Astrocyte (in vitro differentiated cells and primary cell): ENCODE measurements at regions not wholly inside any gene's neighbourhood (a gene's known extent, or its start where the extent isn't known, plus 50 kb on each side); places are given as distances from the start of the nearest gene placed in this dataset.

Source experiments
- DNase-seq: peaks from one replicate; pipeline ENCODE4 v3.0.0-alpha.2; 2010; ENCODE audit warnings: low read depth
- FAIRE-seq: peaks from 2 replicates; lab custom pipeline; 2011; peaks lifted over from hg19 to GRCh38; lab: Jason Lieb, UNC
- H2AFZ ChIP-seq: 2 replicates; pipeline ENCODE4 v1.6.0; 2012; ENCODE audit warnings: low read depth, low read length, inconsistent platforms
- H3K27ac ChIP-seq: 2 replicates; pipeline ENCODE4 v1.5.1; 2011; ENCODE audit warnings: low read depth, low read length, inconsistent platforms
- H3K27me3 ChIP-seq: 2 replicates; pipeline ENCODE4 v1.6.0; 2011; ENCODE audit warnings: low read length, inconsistent platforms; ENCODE audit not compliant: insufficient read depth
- H3K36me3 ChIP-seq: 2 replicates; pipeline ENCODE4 v1.5.1; 2011; ENCODE audit warnings: low read length, inconsistent platforms; ENCODE audit not compliant: insufficient read depth
- H3K4me1 ChIP-seq: 2 replicates; pipeline ENCODE4 v1.5.1; 2011; ENCODE audit warnings: low read length, inconsistent platforms; ENCODE audit not compliant: insufficient read depth
- H3K4me2 ChIP-seq: 2 replicates; pipeline ENCODE4 v1.6.0; 2012; ENCODE audit warnings: low read length, inconsistent platforms
- H3K4me3 ChIP-seq: 2 replicates; pipeline ENCODE4 v1.5.1; 2011; ENCODE audit warnings: low read depth, mild to moderate bottlenecking, low read length, inconsistent platforms; ENCODE audit not compliant: insufficient read depth
- H3K79me2 ChIP-seq: 2 replicates; pipeline ENCODE4 v1.6.0; 2012; ENCODE audit warnings: mild to moderate bottlenecking, low read length, inconsistent platforms; ENCODE audit not compliant: insufficient read depth
- H3K9ac ChIP-seq: 2 replicates; pipeline ENCODE4 v1.6.0; 2012; ENCODE audit warnings: mild to moderate bottlenecking, low read length, inconsistent platforms
- H3K9me3 ChIP-seq: 2 replicates; pipeline ENCODE4 v1.5.1; 2012; ENCODE audit warnings: low read depth, mild to moderate bottlenecking, low read length, inconsistent platforms; ENCODE audit not compliant: insufficient read depth
- H4K20me1 ChIP-seq: 2 replicates; pipeline ENCODE4 v1.6.0; 2012; ENCODE audit warnings: low read length, inconsistent platforms; ENCODE audit not compliant: insufficient read depth
- H3K27ac Mint-ChIP-seq: one replicate; pipeline ENCODE4 v1.8.0; 2021; ENCODE audit warnings: mild to moderate bottlenecking, mixed read lengths; ENCODE audit not compliant: unreplicated experiment
- H3K27me3 Mint-ChIP-seq: one replicate; pipeline ENCODE4 v1.8.0; 2021; ENCODE audit warnings: low read depth, mixed read lengths; ENCODE audit not compliant: unreplicated experiment
- H3K36me3 Mint-ChIP-seq: one replicate; pipeline ENCODE4 v1.8.0; 2021; ENCODE audit warnings: low read depth, mixed read lengths; ENCODE audit not compliant: unreplicated experiment
- H3K4me1 Mint-ChIP-seq: one replicate; pipeline ENCODE4 v1.8.0; 2021; ENCODE audit warnings: low read depth, mixed read lengths; ENCODE audit not compliant: unreplicated experiment
- H3K4me3 Mint-ChIP-seq: one replicate; pipeline ENCODE4 v1.8.0; 2021; ENCODE audit warnings: mild to moderate bottlenecking, moderate library complexity, mixed read lengths; ENCODE audit not compliant: unreplicated experiment
- H3K9me3 Mint-ChIP-seq: one replicate; pipeline ENCODE4 v1.8.0; 2021; ENCODE audit warnings: mild to moderate bottlenecking, mixed read lengths; ENCODE audit not compliant: unreplicated experiment
- EZH2 ChIP-seq: IDR thresholded peaks from 2 replicates; pipeline ENCODE4 v1.6.1; 2012; ENCODE audit warnings: mild to moderate bottlenecking, low read length, inconsistent platforms; ENCODE audit not compliant: insufficient read depth
- TF ChIP-seq, protein P1 (sequence below): IDR thresholded peaks from 2 replicates; pipeline ENCODE4 v1.5.1; 2011; ENCODE audit warnings: low read depth, mild to moderate bottlenecking, inconsistent platforms, low read length, moderate library complexity; ENCODE audit not compliant: insufficient read depth

DNA sequence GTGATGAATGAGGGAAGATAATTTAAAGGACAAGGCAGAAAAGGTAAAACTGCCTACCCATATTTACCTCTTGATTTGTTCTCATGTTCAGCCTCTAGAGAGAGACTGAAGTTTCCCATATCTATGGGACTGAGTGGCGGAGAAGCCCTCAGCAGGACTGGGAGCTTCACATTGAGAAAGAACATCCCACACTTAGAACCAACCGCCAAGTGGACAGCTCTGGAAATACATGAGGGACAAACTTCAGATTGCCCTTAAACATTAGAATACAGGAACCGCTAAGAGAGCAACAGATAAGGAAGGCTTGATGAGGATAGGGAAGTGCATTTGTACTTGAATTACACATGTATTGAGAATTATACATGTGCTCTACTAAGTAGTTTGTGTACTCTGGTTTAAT, 316.0 kb upstream of the MIR17HG start:
- no peaks in the 10 kb centered on the region for H3K36me3 ChIP-seq
- no peak overlapping the region for H3K4me3 ChIP-seq
- H3K27ac ChIP-seq: no peak overlapping the region
- Mint-ChIP-seq H3K36me3 (no peaks in the 10 kb centered on the region), H3K27me3 (peaks cover 2% of the 10 kb centered on the region), H3K9me3 (peaks cover 2% of the 10 kb centered on the region), H3K4me1 (no peaks in the 10 kb centered on the region), H3K27ac (no peak overlapping the region), H3K4me3 (no peak overlapping the region)
- no peaks in the 10 kb centered on the region for H3K27me3 ChIP-seq
- H3K79me2 ChIP-seq: no peaks in the 10 kb centered on the region
- no peaks in the 10 kb centered on the region for H3K9me3 ChIP-seq
- no peak overlapping the region for H3K9ac ChIP-seq
- H4K20me1 ChIP-seq: no peaks in the 10 kb centered on the region
- no peak for FAIRE-seq
- no peak overlapping the region for H2AFZ ChIP-seq
- DNase-seq: no peak
- TF ChIP-seq, protein P1, sequence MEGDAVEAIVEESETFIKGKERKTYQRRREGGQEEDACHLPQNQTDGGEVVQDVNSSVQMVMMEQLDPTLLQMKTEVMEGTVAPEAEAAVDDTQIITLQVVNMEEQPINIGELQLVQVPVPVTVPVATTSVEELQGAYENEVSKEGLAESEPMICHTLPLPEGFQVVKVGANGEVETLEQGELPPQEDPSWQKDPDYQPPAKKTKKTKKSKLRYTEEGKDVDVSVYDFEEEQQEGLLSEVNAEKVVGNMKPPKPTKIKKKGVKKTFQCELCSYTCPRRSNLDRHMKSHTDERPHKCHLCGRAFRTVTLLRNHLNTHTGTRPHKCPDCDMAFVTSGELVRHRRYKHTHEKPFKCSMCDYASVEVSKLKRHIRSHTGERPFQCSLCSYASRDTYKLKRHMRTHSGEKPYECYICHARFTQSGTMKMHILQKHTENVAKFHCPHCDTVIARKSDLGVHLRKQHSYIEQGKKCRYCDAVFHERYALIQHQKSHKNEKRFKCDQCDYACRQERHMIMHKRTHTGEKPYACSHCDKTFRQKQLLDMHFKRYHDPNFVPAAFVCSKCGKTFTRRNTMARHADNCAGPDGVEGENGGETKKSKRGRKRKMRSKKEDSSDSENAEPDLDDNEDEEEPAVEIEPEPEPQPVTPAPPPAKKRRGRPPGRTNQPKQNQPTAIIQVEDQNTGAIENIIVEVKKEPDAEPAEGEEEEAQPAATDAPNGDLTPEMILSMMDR: no peak
- no peak for TF ChIP-seq EZH2
- H3K4me2 ChIP-seq: no peak overlapping the region
- H3K4me1 ChIP-seq: no peaks in the 10 kb centered on the region

DNA sequence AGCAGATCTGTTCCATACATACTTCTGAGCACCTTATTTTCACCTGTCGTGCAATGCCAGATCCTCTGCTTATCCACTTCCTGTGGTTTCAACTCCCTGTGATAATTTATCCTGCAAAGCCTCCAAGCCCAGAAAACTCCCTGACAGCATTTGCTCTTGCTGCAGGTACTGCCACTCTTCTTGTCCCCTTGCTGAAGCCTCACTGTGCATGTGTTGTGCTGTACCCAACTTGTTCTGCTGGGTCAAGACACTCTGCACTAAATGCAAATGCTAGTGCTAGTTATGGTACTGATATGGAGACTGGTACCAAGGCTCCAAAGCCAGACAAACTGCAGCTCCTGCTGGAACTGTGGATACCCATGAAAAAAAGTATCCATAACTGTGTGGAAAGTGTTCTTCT, 315.4 kb upstream of the MIR17HG start:
- no peak overlapping the region for H3K4me3 Mint-ChIP-seq
- H3K27me3 ChIP-seq: no peaks in the 10 kb centered on the region
- H3K27ac ChIP-seq: no peak overlapping the region
- no peak for FAIRE-seq
- no peak for DNase-seq
- TF ChIP-seq, protein P1: no peak
- TF ChIP-seq EZH2: no peak
- no peak overlapping the region for H3K9ac ChIP-seq
- H4K20me1 ChIP-seq: no peaks in the 10 kb centered on the region
- no peaks in the 10 kb centered on the region for H3K79me2 ChIP-seq
- H3K36me3 Mint-ChIP-seq: no peaks in the 10 kb centered on the region
- H3K27me3 Mint-ChIP-seq: peaks cover 2% of the 10 kb centered on the region
- H3K4me2 ChIP-seq: no peak overlapping the region
- no peak overlapping the region for H3K27ac Mint-ChIP-seq
- no peaks in the 10 kb centered on the region for H3K4me1 ChIP-seq
- no peaks in the 10 kb centered on the region for H3K4me1 Mint-ChIP-seq
- no peaks in the 10 kb centered on the region for H3K36me3 ChIP-seq
- no peak overlapping the region for H2AFZ ChIP-seq
- H3K9me3 ChIP-seq: no peaks in the 10 kb centered on the region
- H3K9me3 Mint-ChIP-seq: peaks cover 2% of the 10 kb centered on the region
- no peak overlapping the region for H3K4me3 ChIP-seq

DNA sequence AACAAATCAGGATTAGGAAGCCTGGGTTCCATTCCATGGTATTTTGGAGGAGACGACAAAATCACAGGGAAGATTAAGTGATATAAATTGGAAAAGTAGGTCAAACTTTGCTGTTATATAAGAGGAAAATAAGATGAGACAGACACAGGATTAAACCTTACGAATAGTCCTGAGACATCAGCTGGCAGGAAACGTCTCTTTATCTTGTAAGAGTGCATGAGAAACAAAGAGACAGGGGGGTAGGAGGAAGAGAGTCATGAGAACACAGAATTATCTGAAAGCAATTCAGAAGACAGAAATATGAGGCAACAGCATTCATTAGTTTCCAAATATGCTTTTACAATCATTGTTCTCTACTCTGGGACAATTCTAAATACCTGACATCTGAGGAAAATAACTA, 310.6 kb upstream of the MIR17HG start:
- Histone ChIP-seq H3K4me1 (no peaks in the 10 kb centered on the region), H4K20me1 (no peaks in the 10 kb centered on the region), H3K4me3 (no peak overlapping the region), H3K27ac (no peak overlapping the region), H3K9ac (no peak overlapping the region), H3K27me3 (no peaks in the 10 kb centered on the region), H2AFZ (no peak overlapping the region), H3K9me3 (no peaks in the 10 kb centered on the region), H3K79me2 (no peaks in the 10 kb centered on the region), H3K36me3 (no peaks in the 10 kb centered on the region), H3K4me2 (no peak overlapping the region)
- no peaks in the 10 kb centered on the region for H3K36me3 Mint-ChIP-seq
- H3K27me3 Mint-ChIP-seq: no peaks in the 10 kb centered on the region
- FAIRE-seq (no peak), DNase-seq (no peak)
- no peak overlapping the region for H3K27ac Mint-ChIP-seq
- H3K4me3 Mint-ChIP-seq: no peak overlapping the region
- no peak for TF ChIP-seq EZH2
- TF ChIP-seq, protein P1: no peak
- H3K9me3 Mint-ChIP-seq: peaks cover 2% of the 10 kb centered on the region
- no peaks in the 10 kb centered on the region for H3K4me1 Mint-ChIP-seq
